RCC 7860 (cell line): ENCODE measurements at regions not wholly inside any gene's neighbourhood (a gene's known extent, or its start where the extent isn't known, plus 50 kb on each side); places are given as distances from the start of the nearest gene placed in this dataset.

Experiments
- DNase-seq: peaks from one replicate; pipeline ENCODE4 v3.0.0-alpha.2; 2015; ENCODE audit warnings: low spot score
- FAIRE-seq: peaks from 2 replicates; lab custom pipeline; 2012; peaks lifted over from hg19 to GRCh38; lab: Jason Lieb, UNC

GRCh38 chr3:110756705-110757104 lies 314.9 kb upstream of the NECTIN3 start:
- no peak for DNase-seq
- no peak for FAIRE-seq

- no peak for FAIRE-seq
- no peak for DNase-seq
Measured at GRCh38 chr3:110758208-110758607, 313.4 kb upstream of the NECTIN3 start.

- FAIRE-seq: no peak
Measured at GRCh38 chr3:110767156-110767555, 304.5 kb upstream of the NECTIN3 start.

GRCh38 chr3:110767838-110768237 lies 303.8 kb upstream of the NECTIN3 start:
- FAIRE-seq: no peak
- no peak for DNase-seq

More at GRCh38 chr3:110767156-110767555, 304.5 kb upstream of the NECTIN3 start:
- no peak for DNase-seq

GRCh38 chr3:110773413-110773954 lies 298.1 kb upstream of the NECTIN3 start:
- FAIRE-seq (no peak), DNase-seq (no peak)

- DNase-seq (no peak), FAIRE-seq (no peak)
Measured at GRCh38 chr3:110774496-110775265, 296.9 kb upstream of the NECTIN3 start.

GRCh38 chr3:110779581-110779980 lies 292.0 kb upstream of the NECTIN3 start:
- FAIRE-seq: no peak

GRCh38 chr3:110783541-110783940 lies 288.1 kb upstream of the NECTIN3 start:
- FAIRE-seq (no peak), DNase-seq (no peak)

More at GRCh38 chr3:110779581-110779980, 292.0 kb upstream of the NECTIN3 start:
- no peak for DNase-seq

- no peak for FAIRE-seq
- DNase-seq: no peak
Measured at GRCh38 chr3:110788794-110789193, 282.8 kb upstream of the NECTIN3 start.

GRCh38 chr3:110789315-110789714 lies 282.3 kb upstream of the NECTIN3 start:
- no peak for FAIRE-seq
- DNase-seq: no peak

GRCh38 chr3:110790631-110791030 lies 281.0 kb upstream of the NECTIN3 start:
- FAIRE-seq (no peak), DNase-seq (no peak)

GRCh38 chr3:110791995-110792686 lies 279.5 kb upstream of the NECTIN3 start:
- no peak for FAIRE-seq
- no peak for DNase-seq

- no peak for FAIRE-seq
- DNase-seq: no peak
Measured at GRCh38 chr3:110793611-110794010, 278.0 kb upstream of the NECTIN3 start.

GRCh38 chr3:110795163-110795562 lies 276.5 kb upstream of the NECTIN3 start:
- FAIRE-seq: no peak
- no peak for DNase-seq

GRCh38 chr3:110799271-110799670 lies 272.3 kb upstream of the NECTIN3 start:
- DNase-seq (no peak), FAIRE-seq (no peak)

GRCh38 chr3:110804856-110805255 lies 266.8 kb upstream of the NECTIN3 start:
- DNase-seq (no peak), FAIRE-seq (no peak)

GRCh38 chr3:110806924-110807323 lies 264.7 kb upstream of the NECTIN3 start:
- no peak for FAIRE-seq
- DNase-seq: no peak

GRCh38 chr3:110808630-110809029 lies 263.0 kb upstream of the NECTIN3 start:
- FAIRE-seq: no peak
- DNase-seq: no peak

GRCh38 chr3:110810356-110810755 lies 261.3 kb upstream of the NECTIN3 start:
- FAIRE-seq (no peak), DNase-seq (peak; percentile 54)

GRCh38 chr3:110811050-110811449 lies 260.6 kb upstream of the NECTIN3 start:
- DNase-seq (peak; percentile 85), FAIRE-seq (peak; percentile 98)

- DNase-seq (peak; percentile 30), FAIRE-seq (no peak)
Measured at GRCh38 chr3:110813541-110813940, 258.1 kb upstream of the NECTIN3 start.
